ENCODE measurements at regions not wholly inside any gene's neighbourhood (a gene's known extent, or its start where the extent isn't known, plus 50 kb on each side); places are given as distances from the start of the nearest gene placed in this dataset.

DNA sequence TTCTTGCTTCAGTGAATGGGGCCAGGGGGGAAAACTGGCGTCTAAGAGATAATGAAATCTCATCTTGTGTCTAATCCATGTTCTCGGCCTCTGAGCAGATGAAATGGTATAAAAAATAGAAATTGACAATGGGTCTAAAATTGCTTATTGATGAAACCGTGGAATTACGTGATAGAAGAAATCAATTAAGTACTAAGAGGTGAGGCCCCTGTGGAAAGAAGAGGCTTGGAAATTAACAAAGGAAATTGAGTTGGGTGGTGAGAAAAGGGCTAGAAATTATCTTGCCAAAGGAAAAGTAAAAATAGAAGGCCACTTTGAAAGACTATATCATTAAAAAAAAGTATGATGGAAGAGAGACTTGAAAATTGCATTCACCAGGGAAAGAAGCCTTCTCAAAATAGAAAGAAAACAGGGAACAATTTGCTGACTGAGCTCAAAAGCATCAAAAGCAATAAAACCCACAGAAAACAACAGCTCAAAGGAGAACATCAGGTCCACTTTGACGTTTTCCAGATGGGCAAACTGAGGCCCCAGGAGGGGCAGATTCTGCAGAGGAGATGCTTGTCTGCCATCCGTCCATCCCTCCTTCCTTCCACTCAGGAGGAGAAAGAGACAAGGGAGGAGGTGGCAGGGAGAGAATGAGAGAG lies 226.1 kb upstream of the RTL1 start:
- no peak for DNase-seq (ENCODE audit: low read depth in 4 of 4, low spot score in 2 of 4)

GRCh38 chr14:101130861-101131260 lies 227.3 kb upstream of the RTL1 start:
- no peak for DNase-seq (ENCODE audit: low read depth in 4 of 4, low spot score in 2 of 4)

- DNase-seq (ENCODE audit: low read depth in 4 of 4, low spot score in 2 of 4), result no peak
Measured at GRCh38 chr14:101131451-101131916, 228.0 kb upstream of the RTL1 start.

DNA sequence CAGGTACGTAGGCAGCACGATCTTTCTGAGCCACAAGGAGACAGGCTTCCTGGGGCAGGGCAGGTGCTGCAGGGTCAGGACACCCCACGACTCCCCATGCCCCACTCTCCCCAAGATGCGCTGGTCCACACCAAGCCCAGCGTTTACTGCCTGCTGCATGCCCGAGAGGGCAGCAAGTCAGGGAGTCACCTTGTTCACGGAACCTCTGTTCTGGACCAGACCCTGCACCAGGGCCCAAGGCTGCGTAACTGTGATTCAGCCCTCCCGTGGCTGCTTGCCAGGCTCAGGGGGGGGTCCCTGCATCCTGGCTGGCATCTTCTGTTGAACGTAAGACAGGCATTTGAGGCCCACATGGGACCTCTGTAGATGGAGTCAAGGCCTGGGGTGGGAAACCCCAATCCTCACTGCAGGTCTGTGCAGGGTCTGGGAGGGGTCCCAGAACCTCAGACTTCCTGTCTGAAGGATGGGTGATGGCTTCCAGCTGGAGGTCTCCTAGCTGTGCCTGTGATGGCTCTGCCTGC lies 228.6 kb upstream of the RTL1 start:
- no peak for DNase-seq (ENCODE audit: low read depth in 4 of 4, low spot score in 2 of 4)

- DNase-seq (ENCODE audit: low read depth in 4 of 4, low spot score in 2 of 4), result no peak
Measured at GRCh38 chr14:101132588-101132987, 229.1 kb upstream of the RTL1 start.

DNA sequence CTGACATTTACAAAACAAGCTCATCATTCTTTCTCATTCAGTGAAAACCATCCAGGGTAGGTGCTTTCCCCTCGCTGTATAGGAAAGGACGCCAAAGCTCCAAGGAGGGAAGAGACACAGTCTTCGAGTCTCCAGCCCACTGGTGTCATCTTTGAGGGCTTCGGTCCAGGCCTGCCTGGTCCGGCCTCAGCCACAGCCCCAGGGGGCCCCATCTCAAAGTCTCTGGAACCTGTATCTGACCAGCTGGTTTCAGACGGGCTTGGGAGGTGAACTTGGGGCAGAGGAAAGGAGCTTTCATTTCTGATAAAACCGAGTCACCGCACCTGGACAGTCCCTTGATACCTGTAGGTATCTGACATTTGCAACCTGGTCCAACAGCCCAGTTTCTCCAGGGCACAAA lies 229.5 kb upstream of the RTL1 start:
- DNase-seq (ENCODE audit: low read depth in 4 of 4, low spot score in 2 of 4), result no peak

- DNase-seq (ENCODE audit: low read depth in 4 of 4, low spot score in 2 of 4), result no peak
Measured at GRCh38 chr14:101134161-101134631, 230.7 kb upstream of the RTL1 start.

DNA sequence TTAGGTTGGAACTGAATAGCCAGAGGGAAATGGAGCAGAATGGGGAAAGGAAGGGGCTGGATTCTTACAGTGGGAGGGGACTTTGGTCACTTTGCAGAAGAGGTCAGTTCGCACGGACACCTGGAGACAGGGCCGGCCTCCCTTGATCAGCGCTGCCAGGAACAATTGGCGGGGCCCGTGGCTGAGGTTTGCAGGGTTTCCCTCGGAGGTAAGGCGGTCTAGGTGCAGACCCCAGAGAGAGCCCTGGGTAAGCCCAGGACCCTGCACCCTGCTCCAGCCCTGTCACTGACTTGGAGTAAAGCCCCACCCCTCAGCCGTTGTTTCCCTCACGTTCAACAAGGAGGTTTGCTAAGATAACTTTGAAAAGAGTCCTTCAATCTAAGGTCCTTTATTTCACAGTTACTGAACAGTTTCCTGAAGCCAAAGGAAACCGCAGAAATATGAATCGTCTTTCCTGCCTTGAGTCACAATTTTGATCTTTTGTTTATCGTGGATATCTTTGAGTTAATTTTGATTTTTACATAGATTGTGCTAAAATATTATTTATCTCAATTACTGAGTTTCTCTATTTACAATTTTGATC lies 231.4 kb upstream of the RTL1 start:
- DNase-seq (ENCODE audit: low read depth in 4 of 4, low spot score in 2 of 4), result no peak

- DNase-seq (ENCODE audit: low read depth in 4 of 4, low spot score in 2 of 4), result no peak
Measured at GRCh38 chr14:101135796-101136742, 232.5 kb upstream of the RTL1 start.

DNA sequence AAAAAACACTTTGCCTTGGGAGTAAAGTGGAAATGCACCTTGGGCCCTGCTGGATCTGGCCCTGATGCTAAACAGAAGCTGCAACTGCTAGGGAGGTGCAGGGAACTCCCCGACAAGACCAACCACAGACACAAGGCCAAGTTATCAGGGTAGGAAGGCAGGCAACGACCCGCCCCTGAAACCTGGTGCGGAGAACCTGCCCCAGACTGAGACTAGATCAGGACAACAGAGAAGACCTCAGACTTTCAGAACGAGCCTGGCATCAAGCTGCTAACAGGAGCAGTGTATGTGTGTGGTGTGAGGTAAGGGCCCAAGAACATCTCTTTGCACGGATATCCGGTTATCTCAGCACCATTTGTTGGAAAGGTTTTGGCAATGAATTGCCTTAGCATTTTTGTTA lies 233.7 kb upstream of the RTL1 start:
- no peak for DNase-seq (ENCODE audit: low read depth in 4 of 4, low spot score in 2 of 4)

DNA sequence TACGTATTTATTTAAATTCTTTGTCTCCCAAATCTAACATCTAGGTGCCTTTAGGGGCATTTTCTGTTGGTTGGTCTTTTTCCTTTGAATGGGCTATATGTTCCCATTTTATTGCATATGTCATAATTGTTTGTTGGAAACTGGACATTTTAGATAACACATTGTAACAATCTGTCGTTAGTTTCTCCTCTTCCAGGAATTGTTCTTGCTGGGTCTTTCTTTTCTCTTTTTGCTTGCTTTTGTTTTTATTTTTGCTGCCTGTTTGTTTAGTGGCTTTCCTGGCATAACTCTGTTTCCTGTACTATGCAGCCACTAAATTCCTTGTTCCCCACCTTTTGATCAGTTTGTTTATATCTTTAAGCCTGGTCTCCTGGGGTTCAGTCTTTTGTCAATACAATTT lies 244.3 kb upstream of the RTL1 start:
- DNase-seq (ENCODE audit: low read depth in 4 of 4, low spot score in 2 of 4), result no peak

- no peak for DNase-seq (ENCODE audit: low read depth in 4 of 4, low spot score in 2 of 4)
Measured at GRCh38 chr14:101150039-101150610, 246.6 kb upstream of the RTL1 start.

DNA sequence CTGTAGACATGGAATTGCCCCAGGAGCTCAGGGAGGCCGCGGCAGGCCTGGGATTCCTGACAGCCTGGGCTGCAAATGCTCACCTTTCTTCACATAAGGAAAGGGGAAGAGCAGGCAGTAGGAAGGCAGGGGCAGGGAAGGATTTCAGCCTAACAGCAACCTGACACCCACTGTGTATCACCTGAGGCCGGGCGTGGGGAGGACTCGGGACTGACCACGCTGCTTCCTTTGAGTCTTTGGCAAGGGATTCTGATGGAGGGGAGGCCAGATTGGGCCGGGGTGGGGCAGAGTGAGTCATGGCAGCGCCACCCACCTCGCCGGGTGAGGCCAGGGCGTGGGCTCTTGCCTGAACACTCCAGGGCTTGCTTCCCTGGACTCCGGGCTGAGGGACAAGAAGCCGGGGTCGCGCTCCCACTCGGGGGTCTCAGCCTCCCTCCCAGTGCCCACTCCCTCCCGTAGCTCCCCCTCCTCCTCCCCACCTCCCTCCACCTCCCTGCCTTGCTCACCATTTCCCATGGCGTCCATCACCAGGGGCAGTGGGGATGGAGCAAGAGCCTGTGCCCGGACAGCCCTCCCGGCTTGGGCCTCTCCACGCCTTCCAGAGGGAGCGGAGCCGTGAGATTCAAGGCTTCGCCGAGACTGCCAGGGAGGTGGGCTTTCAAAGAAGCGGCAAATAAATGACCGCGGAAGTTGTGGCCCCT lies 247.9 kb upstream of the RTL1 start:
- DNase-seq (ENCODE audit: low read depth in 4 of 4, low spot score in 2 of 4), result no peak

- DNase-seq (ENCODE audit: low read depth in 4 of 4, low spot score in 2 of 4), result no peak
Measured at GRCh38 chr14:101151927-101152305, 248.4 kb upstream of the RTL1 start.

- DNase-seq (ENCODE audit: low read depth in 4 of 4, low spot score in 2 of 4), result no peak
Measured at GRCh38 chr14:101152855-101153254, 249.3 kb upstream of the RTL1 start.

GRCh38 chr14:101153691-101154090 lies 250.2 kb upstream of the RTL1 start:
- DNase-seq (ENCODE audit: low read depth in 4 of 4, low spot score in 2 of 4), result no peak

- DNase-seq (ENCODE audit: low read depth in 4 of 4, low spot score in 2 of 4), result no peak
Measured at GRCh38 chr14:101155575-101155974, 252.1 kb upstream of the RTL1 start.

GRCh38 chr14:101167428-101167827 lies 263.9 kb upstream of the RTL1 start:
- no peak for DNase-seq (ENCODE audit: low read depth in 4 of 4, low spot score in 2 of 4)

GRCh38 chr14:101169267-101169666 lies 265.7 kb upstream of the RTL1 start:
- no peak for DNase-seq (ENCODE audit: low read depth in 4 of 4, low spot score in 2 of 4)

DNA sequence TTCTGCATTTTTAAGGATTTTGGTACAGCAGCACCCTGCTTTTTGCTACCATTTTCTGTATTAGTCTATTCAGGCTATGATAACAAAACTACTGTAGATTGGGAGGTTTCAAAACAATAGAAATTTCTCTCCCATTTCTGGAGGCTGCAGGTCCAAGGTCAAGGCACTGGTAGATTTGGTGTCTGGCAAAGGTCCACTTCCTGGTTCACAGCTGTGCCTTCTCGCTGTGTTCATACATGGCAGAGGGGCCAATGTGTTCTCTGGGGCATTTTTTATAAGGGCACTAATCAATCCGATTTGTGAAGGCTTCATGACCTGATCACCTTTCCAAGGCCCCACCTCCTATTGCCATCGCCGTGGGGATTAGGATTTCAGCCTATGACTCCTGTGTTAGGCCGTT lies 268.1 kb upstream of the RTL1 start:
- no peak for DNase-seq (ENCODE audit: low read depth in 4 of 4, low spot score in 2 of 4)

Measured in left renal cortex interstitium (tissue), 4 donors.